ENCODE measurements at regions not wholly inside any gene's neighbourhood (a gene's known extent, or its start where the extent isn't known, plus 50 kb on each side); places are given as distances from the start of the nearest gene placed in this dataset.

- TF ChIP-seq, protein P1, sequence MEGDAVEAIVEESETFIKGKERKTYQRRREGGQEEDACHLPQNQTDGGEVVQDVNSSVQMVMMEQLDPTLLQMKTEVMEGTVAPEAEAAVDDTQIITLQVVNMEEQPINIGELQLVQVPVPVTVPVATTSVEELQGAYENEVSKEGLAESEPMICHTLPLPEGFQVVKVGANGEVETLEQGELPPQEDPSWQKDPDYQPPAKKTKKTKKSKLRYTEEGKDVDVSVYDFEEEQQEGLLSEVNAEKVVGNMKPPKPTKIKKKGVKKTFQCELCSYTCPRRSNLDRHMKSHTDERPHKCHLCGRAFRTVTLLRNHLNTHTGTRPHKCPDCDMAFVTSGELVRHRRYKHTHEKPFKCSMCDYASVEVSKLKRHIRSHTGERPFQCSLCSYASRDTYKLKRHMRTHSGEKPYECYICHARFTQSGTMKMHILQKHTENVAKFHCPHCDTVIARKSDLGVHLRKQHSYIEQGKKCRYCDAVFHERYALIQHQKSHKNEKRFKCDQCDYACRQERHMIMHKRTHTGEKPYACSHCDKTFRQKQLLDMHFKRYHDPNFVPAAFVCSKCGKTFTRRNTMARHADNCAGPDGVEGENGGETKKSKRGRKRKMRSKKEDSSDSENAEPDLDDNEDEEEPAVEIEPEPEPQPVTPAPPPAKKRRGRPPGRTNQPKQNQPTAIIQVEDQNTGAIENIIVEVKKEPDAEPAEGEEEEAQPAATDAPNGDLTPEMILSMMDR (conservative IDR thresholded peaks at IDR 0.05; ENCODE audit: low read length), result no peak
- TF ChIP-seq EZH2phosphoT487 (IDR thresholded peaks at IDR 0.05; ENCODE audit: borderline replicate concordance), result no peak
These were observed 232.2 kb upstream of the KLF4 start for GRCh38 chr9:107721705-107722245.

Data from Loucy (cell line).